Osteoblast (primary cell): ENCODE measurements at regions not wholly inside any gene's neighbourhood (a gene's known extent, or its start where the extent isn't known, plus 50 kb on each side); places are given as distances from the start of the nearest gene placed in this dataset.

Source experiments
- DNase-seq: peaks from one replicate; pipeline ENCODE4 v3.0.0; 2011; ENCODE audit warnings: low spot score, mixed read lengths; ENCODE audit not compliant: insufficient read length; ENCODE audit errors: missing footprints
- H2AFZ ChIP-seq: 2 replicates; pipeline ENCODE4 v1.6.0; 2011; ENCODE audit warnings: mild to moderate bottlenecking, low read length
- H3K27ac ChIP-seq: 2 replicates; pipeline ENCODE4 v1.5.1; 2011; ENCODE audit warnings: mild to moderate bottlenecking, low read depth, low read length, moderate library complexity
- H3K27me3 ChIP-seq: 2 replicates; pipeline ENCODE4 v1.6.0; 2012; ENCODE audit warnings: mild to moderate bottlenecking, control low read depth, inconsistent platforms, low read length, moderate library complexity; ENCODE audit not compliant: insufficient read depth
- H3K36me3 ChIP-seq: 2 replicates; pipeline ENCODE4 v1.5.1; 2011; ENCODE audit warnings: mild to moderate bottlenecking, low read length, control low read depth, moderate library complexity; ENCODE audit not compliant: insufficient read depth
- H3K4me1 ChIP-seq: 2 replicates; pipeline ENCODE4 v1.5.1; 2011; ENCODE audit warnings: mild to moderate bottlenecking, low read length, control low read depth, moderate library complexity; ENCODE audit not compliant: insufficient read depth
- H3K4me2 ChIP-seq: 2 replicates; pipeline ENCODE4 v1.6.0; 2011; ENCODE audit warnings: mild to moderate bottlenecking, low read length; ENCODE audit not compliant: insufficient read depth
- H3K4me3 ChIP-seq: fragments of 200-600 bp; sonication (generic); 3 replicates; pipeline ENCODE4 v1.5.1; 2012; ENCODE audit warnings: mild to moderate bottlenecking, low read length, inconsistent platforms; ENCODE audit not compliant: insufficient read depth
- H3K79me2 ChIP-seq: 2 replicates; pipeline ENCODE4 v1.6.0; 2012; ENCODE audit warnings: mild to moderate bottlenecking, low read length, control low read depth, inconsistent platforms; ENCODE audit not compliant: insufficient read depth
- H3K9me3 ChIP-seq: 2 replicates; pipeline ENCODE4 v1.5.1; 2011; ENCODE audit warnings: low read depth, low read length, control low read depth
- H4K20me1 ChIP-seq: 2 replicates; pipeline ENCODE4 v1.6.0; 2012; ENCODE audit warnings: mild to moderate bottlenecking, low read length, control low read depth; ENCODE audit not compliant: insufficient read depth
- TF ChIP-seq, protein P1 (sequence below): IDR thresholded peaks from 2 replicates; pipeline ENCODE4 v1.5.1; 2011; ENCODE audit warnings: mild to moderate bottlenecking, low read depth, low read length, moderate library complexity; ENCODE audit errors: extremely low read depth

DNA sequence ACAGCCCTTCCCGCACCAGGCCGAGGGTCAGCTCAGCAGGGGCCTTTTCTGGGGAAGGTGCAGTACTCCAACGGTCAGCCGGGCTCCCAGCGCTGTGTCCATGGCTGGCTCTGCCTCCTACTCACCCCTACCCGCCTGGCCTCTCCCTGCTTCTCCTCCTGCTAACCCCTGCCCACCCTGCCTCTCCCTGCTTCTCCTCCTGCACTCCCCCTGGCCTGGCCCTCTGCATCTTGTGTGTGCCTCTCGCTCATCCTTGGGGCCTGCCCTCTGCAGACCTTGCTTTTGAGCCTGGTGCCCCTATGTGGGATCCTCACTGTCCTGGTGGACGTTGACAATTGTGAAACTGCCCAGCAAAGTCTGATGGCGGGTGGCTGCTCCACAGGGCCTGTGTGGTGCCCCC is 274.6 kb upstream of the IRX2 start:
- TF ChIP-seq, protein P1, sequence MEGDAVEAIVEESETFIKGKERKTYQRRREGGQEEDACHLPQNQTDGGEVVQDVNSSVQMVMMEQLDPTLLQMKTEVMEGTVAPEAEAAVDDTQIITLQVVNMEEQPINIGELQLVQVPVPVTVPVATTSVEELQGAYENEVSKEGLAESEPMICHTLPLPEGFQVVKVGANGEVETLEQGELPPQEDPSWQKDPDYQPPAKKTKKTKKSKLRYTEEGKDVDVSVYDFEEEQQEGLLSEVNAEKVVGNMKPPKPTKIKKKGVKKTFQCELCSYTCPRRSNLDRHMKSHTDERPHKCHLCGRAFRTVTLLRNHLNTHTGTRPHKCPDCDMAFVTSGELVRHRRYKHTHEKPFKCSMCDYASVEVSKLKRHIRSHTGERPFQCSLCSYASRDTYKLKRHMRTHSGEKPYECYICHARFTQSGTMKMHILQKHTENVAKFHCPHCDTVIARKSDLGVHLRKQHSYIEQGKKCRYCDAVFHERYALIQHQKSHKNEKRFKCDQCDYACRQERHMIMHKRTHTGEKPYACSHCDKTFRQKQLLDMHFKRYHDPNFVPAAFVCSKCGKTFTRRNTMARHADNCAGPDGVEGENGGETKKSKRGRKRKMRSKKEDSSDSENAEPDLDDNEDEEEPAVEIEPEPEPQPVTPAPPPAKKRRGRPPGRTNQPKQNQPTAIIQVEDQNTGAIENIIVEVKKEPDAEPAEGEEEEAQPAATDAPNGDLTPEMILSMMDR, result no peak
- no peaks in the 10 kb centered on the region for H3K9me3 ChIP-seq
- no peaks in the 10 kb centered on the region for H3K27me3 ChIP-seq
- H3K27ac ChIP-seq, result no peak overlapping the region
- no peaks in the 10 kb centered on the region for H3K36me3 ChIP-seq
- H3K4me3 ChIP-seq, result no peak overlapping the region
- no peaks in the 10 kb centered on the region for H3K79me2 ChIP-seq
- H2AFZ ChIP-seq, result no peak overlapping the region
- no peaks in the 10 kb centered on the region for H4K20me1 ChIP-seq
- no peak for DNase-seq
- no peaks in the 10 kb centered on the region for H3K4me1 ChIP-seq
- no peak overlapping the region for H3K4me2 ChIP-seq

GRCh38 chr5:3025392-3025791 is 273.9 kb upstream of the IRX2 start:
- Histone ChIP-seq H3K79me2 (no peaks in the 10 kb centered on the region), H2AFZ (no peak overlapping the region), H3K36me3 (no peaks in the 10 kb centered on the region), H4K20me1 (no peaks in the 10 kb centered on the region), H3K27ac (no peak overlapping the region), H3K4me1 (no peaks in the 10 kb centered on the region), H3K27me3 (no peaks in the 10 kb centered on the region), H3K4me2 (no peak overlapping the region), H3K9me3 (no peaks in the 10 kb centered on the region), H3K4me3 (no peak overlapping the region)
- TF ChIP-seq, protein P1, result no peak
- no peak for DNase-seq

DNA sequence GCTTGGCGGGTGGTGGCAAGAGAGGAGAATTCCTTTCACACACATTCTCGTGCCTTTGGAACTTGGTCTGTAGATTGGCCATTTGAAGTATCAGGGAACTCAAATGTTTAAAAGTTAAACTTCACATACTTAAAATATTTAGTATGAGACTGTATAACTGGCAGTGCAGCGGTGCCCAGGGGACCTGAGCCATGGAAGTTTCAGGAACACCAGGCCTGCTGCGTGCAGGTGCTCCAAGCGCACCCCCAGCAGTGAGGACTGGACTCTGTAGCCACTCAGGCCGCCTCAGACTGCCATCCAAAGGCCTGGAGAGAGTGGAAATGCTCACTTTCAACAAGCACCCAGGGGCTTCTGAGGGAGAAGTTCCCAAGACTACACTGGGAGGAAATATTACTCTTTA is 273.5 kb upstream of the IRX2 start:
- DNase-seq, result no peak
- no peaks in the 10 kb centered on the region for H3K79me2 ChIP-seq
- TF ChIP-seq, protein P1, result no peak

GRCh38 chr5:3024554-3024953 is 273.1 kb upstream of the IRX2 start:
- TF ChIP-seq, protein P1, result no peak
- Histone ChIP-seq H3K79me2 (no peaks in the 10 kb centered on the region), H3K27ac (no peak overlapping the region), H4K20me1 (no peaks in the 10 kb centered on the region), H3K9me3 (no peaks in the 10 kb centered on the region), H2AFZ (no peak overlapping the region), H3K36me3 (no peaks in the 10 kb centered on the region), H3K27me3 (no peaks in the 10 kb centered on the region), H3K4me1 (no peaks in the 10 kb centered on the region), H3K4me3 (no peak overlapping the region), H3K4me2 (no peak overlapping the region)
- no peak for DNase-seq

More for the DNA sequence above, 273.5 kb upstream of the IRX2 start:
- no peak overlapping the region for H2AFZ ChIP-seq
- H3K4me1 ChIP-seq, result no peaks in the 10 kb centered on the region
- no peak overlapping the region for H3K4me3 ChIP-seq
- no peak overlapping the region for H3K4me2 ChIP-seq
- no peaks in the 10 kb centered on the region for H3K27me3 ChIP-seq
- no peaks in the 10 kb centered on the region for H3K9me3 ChIP-seq
- no peaks in the 10 kb centered on the region for H3K36me3 ChIP-seq
- no peak overlapping the region for H3K27ac ChIP-seq
- no peaks in the 10 kb centered on the region for H4K20me1 ChIP-seq
